Testis (tissue), 2 donors: ENCODE measurements at regions not wholly inside any gene's neighbourhood (a gene's known extent, or its start where the extent isn't known, plus 50 kb on each side); places are given as distances from the start of the nearest gene placed in this dataset.

Source experiments
- POLR2A ChIP-seq: fragments of 450-650 bp; IDR thresholded peaks from one replicate; pipeline ENCODE4 v1.6.1; 2017; ENCODE audit warnings: antibody characterized with exemption, mild to moderate bottlenecking, moderate library complexity
- TF ChIP-seq, protein P1 (sequence below), 3 experiments: fragments of 450-650 bp in 2 of 3; fragments of 200-600 bp in 1 of 3; sonication (generic) in 1 of 3; IDR thresholded peaks; one replicate each; pipeline ENCODE4 v1.5.1; 2016 to 2019; ENCODE audit warnings: antibody characterized with exemption in 3 of 3, mild to moderate bottlenecking in 2 of 3, moderate library complexity in 1 of 3

DNA sequence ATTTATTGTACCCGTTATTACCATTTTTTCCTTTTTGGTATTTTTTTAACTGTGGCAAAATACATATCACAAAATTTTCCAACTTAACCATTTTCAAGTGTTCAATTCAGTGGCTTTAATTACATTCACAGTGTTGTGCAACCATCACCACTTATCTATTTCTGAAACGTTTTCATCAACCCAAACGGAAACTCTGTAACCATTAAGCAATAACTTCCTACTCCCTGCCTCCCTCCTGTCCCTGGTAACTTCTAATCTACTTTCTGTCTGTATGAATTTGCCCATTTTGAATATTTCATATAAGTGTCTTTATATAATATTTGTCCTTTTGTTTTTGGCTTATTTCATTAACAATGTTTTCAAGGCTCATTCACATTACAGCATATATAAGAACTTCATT, 57.4 kb upstream of the MSN start:
- TF ChIP-seq, protein P1, sequence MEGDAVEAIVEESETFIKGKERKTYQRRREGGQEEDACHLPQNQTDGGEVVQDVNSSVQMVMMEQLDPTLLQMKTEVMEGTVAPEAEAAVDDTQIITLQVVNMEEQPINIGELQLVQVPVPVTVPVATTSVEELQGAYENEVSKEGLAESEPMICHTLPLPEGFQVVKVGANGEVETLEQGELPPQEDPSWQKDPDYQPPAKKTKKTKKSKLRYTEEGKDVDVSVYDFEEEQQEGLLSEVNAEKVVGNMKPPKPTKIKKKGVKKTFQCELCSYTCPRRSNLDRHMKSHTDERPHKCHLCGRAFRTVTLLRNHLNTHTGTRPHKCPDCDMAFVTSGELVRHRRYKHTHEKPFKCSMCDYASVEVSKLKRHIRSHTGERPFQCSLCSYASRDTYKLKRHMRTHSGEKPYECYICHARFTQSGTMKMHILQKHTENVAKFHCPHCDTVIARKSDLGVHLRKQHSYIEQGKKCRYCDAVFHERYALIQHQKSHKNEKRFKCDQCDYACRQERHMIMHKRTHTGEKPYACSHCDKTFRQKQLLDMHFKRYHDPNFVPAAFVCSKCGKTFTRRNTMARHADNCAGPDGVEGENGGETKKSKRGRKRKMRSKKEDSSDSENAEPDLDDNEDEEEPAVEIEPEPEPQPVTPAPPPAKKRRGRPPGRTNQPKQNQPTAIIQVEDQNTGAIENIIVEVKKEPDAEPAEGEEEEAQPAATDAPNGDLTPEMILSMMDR (IDR thresholded peaks at IDR 0.05), result no peak
- TF ChIP-seq POLR2A, result no peak
